ENCODE measurements at regions not wholly inside any gene's neighbourhood (a gene's known extent, or its start where the extent isn't known, plus 50 kb on each side); places are given as distances from the start of the nearest gene placed in this dataset.

DNA sequence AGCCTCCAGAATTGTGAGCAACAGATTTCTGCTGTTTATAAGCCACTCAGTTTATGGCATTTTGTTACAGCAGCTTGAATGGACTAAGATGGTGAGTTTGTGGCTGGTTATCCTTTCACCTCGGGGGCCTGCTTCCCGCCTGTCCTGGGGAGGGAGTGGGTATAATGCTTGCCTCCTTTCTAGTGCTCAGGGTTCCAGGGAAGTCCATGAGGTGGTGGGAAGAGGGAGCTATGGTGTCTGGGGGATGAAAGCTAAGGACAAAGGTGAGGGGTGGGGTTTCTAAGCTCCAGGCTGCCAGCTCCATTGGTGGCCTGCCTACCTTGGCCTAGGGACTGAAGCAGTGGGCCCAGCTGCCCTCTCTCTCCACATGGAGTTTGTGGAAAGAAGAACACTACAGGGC is 50.2 kb upstream of the SDK2 start:
- H3K27me3 Mint-ChIP-seq (ENCODE audit: insufficient read depth), result peaks cover 2% of the 10 kb centered on the region
- no peak overlapping the region for H3K4me3 Mint-ChIP-seq
- no peak overlapping the region for H3K27ac Mint-ChIP-seq
- no peak for DNase-seq (ENCODE audit: low spot score)
- H3K9me3 Mint-ChIP-seq, result peaks cover 13% of the 10 kb centered on the region
- H3K4me1 Mint-ChIP-seq (ENCODE audit: low read depth), result no peaks in the 10 kb centered on the region
- intact Hi-C loops (cut with micrococcal nuclease), result no loop called here
- H3K36me3 Mint-ChIP-seq (ENCODE audit: low read depth), result no peaks in the 10 kb centered on the region

DNA sequence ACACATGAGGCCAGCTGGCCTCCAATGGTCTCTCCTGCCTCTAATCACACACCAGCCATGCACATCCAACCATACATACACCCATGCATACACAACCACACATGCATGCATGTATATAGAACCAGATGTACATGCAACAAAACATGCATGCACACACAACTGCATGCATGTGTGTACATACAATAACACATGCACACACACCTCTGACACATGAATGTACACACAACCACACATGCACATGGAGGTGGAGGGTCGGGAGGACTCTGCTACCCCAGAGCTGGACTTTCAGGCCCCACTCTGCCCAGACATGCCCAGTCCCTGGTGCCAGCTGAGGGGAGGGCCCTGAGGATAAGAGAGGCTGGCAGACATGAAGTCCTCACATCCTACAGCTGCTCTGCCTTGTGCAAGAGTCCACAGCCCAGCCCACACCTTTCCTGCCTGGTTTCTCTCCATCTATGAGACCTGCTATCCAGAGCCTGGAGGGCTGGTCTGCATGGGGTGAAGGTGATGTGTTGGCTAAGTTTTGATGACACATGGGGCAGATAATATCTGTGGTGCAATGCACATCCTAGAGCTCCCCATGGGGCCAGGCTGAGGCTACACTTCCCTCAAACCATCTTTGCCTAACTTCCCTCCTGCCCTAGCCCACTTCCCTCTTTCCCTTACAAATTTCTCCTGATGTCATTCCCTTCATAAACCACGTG is 50.9 kb upstream of the SDK2 start:
- DNase-seq (ENCODE audit: low spot score), result no peak
- Mint-ChIP-seq H3K27me3 (ENCODE audit: insufficient read depth) (peaks cover 2% of the 10 kb centered on the region), H3K27ac (no peak overlapping the region), H3K9me3 (peaks cover 13% of the 10 kb centered on the region), H3K4me1 (ENCODE audit: low read depth) (no peaks in the 10 kb centered on the region), H3K4me3 (no peak overlapping the region), H3K36me3 (ENCODE audit: low read depth) (no peaks in the 10 kb centered on the region)
- intact Hi-C loops (cut with micrococcal nuclease), result no loop called here

DNA sequence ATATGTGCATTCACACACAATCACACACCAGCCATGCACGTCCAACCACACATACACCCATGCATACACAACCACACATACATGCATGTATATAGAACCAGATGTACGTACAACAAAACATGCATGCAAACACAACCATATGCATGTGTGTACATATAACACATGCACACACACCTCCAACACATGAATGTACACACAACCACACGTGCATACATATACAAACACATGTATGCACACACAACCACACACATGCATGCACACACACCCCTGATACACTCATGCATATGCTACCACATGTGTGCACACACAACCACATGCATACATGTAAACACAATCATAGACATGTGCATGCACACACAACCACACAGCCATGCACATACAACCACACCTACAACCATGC is 52.0 kb upstream of the SDK2 start:
- Mint-ChIP-seq H3K4me3 (no peak overlapping the region), H3K4me1 (ENCODE audit: low read depth) (no peaks in the 10 kb centered on the region)
- intact Hi-C loops (cut with micrococcal nuclease), result no loop called here

DNA sequence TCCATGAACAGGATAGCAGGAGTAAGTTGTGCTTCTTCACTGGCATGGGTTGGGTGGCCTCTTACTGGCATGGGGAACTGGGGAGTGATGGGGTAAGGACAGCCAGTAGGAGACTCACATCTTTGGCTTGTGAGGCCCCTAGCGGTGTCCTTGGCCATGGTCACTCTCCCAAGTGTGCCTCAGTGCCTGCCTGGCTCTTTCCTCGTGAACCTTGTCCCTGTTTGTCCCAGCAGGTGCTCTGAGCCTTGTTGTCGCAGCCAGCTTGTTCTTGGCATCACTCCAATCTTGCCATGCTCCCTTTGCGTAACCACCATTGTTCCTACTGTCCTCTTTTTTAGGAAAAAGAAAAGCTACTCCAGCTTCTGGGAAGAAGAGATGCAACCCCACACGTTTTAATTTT is 53.6 kb upstream of the SDK2 start:
- DNase-seq (ENCODE audit: low spot score), result no peak
- intact Hi-C loops (cut with micrococcal nuclease), result no loop called here
- Mint-ChIP-seq H3K27ac (no peak overlapping the region), H3K36me3 (ENCODE audit: low read depth) (no peaks in the 10 kb centered on the region), H3K27me3 (ENCODE audit: insufficient read depth) (peaks cover 2% of the 10 kb centered on the region), H3K4me1 (ENCODE audit: low read depth) (no peaks in the 10 kb centered on the region), H3K9me3 (peaks cover 13% of the 10 kb centered on the region), H3K4me3 (no peak overlapping the region)

More for the DNA sequence above, 52.0 kb upstream of the SDK2 start:
- Mint-ChIP-seq H3K9me3 (peaks cover 13% of the 10 kb centered on the region), H3K36me3 (ENCODE audit: low read depth) (no peaks in the 10 kb centered on the region), H3K27ac (no peak overlapping the region), H3K27me3 (ENCODE audit: insufficient read depth) (peaks cover 2% of the 10 kb centered on the region)
- DNase-seq (ENCODE audit: low spot score), result no peak

DNA sequence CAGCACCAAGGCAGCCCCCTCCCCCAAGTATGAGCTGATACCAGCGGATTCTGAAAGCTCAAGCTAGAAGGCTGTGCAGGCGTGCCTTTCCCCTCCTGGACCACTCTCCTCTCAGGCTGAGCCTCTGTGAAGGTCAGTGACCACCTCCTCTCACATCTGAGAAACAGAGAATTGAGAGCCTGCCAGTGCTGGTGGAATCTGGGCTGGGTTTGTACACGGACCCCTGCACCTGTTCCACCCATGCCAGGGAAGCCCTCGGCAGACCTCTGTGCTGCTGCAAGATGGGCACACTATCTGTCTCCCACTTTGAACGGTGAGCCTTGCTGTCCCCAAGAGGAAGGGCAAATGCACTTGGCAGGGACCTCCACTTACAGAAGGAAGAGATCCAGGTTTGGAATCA is 54.7 kb upstream of the SDK2 start:
- Mint-ChIP-seq H3K27me3 (ENCODE audit: insufficient read depth) (peaks cover 2% of the 10 kb centered on the region), H3K4me1 (ENCODE audit: low read depth) (no peaks in the 10 kb centered on the region), H3K27ac (no peak overlapping the region), H3K36me3 (ENCODE audit: low read depth) (no peaks in the 10 kb centered on the region), H3K4me3 (no peak overlapping the region), H3K9me3 (peaks cover 13% of the 10 kb centered on the region)
- intact Hi-C loops (cut with micrococcal nuclease), result no loop called here
- DNase-seq (ENCODE audit: low spot score), result no peak

DNA sequence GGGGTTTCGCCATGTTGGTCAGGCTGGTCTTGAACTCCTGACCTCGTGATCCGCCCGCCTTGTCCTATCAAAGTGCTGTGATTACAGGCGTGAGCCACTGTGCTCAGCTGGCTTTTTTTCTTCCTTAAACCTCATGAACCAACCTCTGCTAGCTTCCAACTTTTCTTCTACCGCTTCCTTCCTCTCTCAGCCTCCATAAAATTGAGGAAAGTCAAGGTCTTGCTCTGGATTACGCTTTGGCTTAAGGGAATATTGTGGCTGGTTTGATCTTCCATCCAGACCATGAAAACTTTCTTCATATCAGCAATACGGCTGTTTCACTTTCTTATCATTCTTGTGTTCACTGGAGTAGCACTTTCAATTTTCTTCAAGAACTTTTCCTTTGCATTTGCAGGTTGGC is 57.5 kb upstream of the SDK2 start:
- DNase-seq (ENCODE audit: low spot score), result no peak
- no peak overlapping the region for H3K4me3 Mint-ChIP-seq
- H3K27me3 Mint-ChIP-seq (ENCODE audit: insufficient read depth), result peaks cover 2% of the 10 kb centered on the region
- H3K9me3 Mint-ChIP-seq, result peaks cover under 1% of the 10 kb centered on the region
- no peak overlapping the region for H3K27ac Mint-ChIP-seq
- H3K4me1 Mint-ChIP-seq (ENCODE audit: low read depth), result no peaks in the 10 kb centered on the region
- intact Hi-C loops (cut with micrococcal nuclease), result no loop called here
- H3K36me3 Mint-ChIP-seq (ENCODE audit: low read depth), result no peaks in the 10 kb centered on the region

DNA sequence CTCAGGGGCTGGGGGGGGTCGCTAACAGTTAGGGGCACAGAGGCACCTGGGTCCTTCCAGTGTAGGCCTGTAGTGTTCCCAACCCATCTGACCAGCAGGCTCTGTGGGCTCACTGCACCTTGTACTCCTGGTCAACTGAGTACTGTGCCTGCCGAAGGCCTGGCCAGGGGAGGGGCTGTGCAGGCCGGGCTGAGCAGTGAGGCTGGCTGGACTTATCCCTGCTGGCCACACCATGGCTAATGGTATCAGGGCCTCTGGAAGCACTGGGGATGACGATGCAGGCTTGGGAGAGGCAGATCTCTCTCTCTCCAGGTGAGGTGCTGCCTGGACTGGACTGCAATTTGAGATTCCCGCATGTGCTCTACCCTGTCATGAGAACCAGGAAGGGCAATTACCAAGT is 58.9 kb upstream of the SDK2 start:
- Mint-ChIP-seq H3K4me1 (ENCODE audit: low read depth) (no peaks in the 10 kb centered on the region), H3K27ac (no peak overlapping the region), H3K9me3 (no peaks in the 10 kb centered on the region), H3K36me3 (ENCODE audit: low read depth) (no peaks in the 10 kb centered on the region), H3K27me3 (ENCODE audit: insufficient read depth) (peaks cover 2% of the 10 kb centered on the region), H3K4me3 (no peak overlapping the region)
- DNase-seq (ENCODE audit: low spot score), result no peak
- intact Hi-C loops (cut with micrococcal nuclease), result no loop called here

DNA sequence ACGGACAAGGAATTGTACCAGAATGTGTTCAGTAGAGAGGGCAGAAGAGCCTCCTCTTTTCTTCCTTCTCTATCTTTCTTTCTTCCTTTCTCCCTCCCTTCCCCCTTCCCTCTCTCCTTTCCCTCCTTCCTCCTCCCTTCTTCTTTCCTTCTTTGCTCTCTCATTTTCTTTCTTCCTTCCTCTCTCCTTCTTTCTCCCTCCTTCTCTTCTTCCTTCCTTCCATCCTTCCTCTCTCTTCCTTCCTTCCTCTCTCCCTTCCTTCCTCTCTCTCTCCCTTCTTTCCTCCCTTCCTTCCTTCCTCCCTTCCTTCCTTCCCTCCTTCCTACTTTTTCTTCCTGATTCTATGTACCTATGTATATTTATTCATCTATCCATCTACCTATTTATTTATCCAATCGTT is 59.7 kb upstream of the SDK2 start:
- DNase-seq (ENCODE audit: low spot score), result no peak
- H3K4me3 Mint-ChIP-seq, result no peak overlapping the region
- H3K9me3 Mint-ChIP-seq, result no peaks in the 10 kb centered on the region
- no peaks in the 10 kb centered on the region for H3K4me1 Mint-ChIP-seq (ENCODE audit: low read depth)
- H3K36me3 Mint-ChIP-seq (ENCODE audit: low read depth), result no peaks in the 10 kb centered on the region
- no peak overlapping the region for H3K27ac Mint-ChIP-seq
- intact Hi-C loops (cut with micrococcal nuclease), result no loop called here
- H3K27me3 Mint-ChIP-seq (ENCODE audit: insufficient read depth), result peaks cover 2% of the 10 kb centered on the region

DNA sequence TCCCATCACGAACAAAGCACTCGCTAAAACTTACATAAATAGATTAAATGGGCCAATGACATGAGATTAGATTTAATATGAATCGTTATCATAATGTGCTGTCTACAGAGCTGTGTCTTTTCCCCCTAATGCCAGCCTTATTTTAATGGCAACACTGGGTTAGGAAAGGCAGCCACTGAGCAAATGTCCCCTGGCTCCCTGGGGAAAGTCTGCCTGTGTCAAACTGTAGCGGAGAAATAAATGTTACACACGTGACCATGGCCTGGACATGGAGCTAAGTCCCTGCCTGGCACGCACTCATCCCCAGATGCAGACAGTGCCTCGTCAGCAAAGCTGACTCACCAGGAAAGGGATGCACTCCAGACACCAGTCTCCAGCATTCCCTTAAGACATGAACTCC is 61.3 kb upstream of the SDK2 start:
- H3K27ac Mint-ChIP-seq, result no peak overlapping the region
- H3K4me3 Mint-ChIP-seq, result no peak overlapping the region
- peaks cover 7% of the 10 kb centered on the region for H3K4me1 Mint-ChIP-seq (ENCODE audit: low read depth)
- no peaks in the 10 kb centered on the region for H3K9me3 Mint-ChIP-seq
- H3K27me3 Mint-ChIP-seq (ENCODE audit: insufficient read depth), result peaks cover 6% of the 10 kb centered on the region
- DNase-seq (ENCODE audit: low spot score), result no peak
- H3K36me3 Mint-ChIP-seq (ENCODE audit: low read depth), result no peaks in the 10 kb centered on the region
- intact Hi-C loops (cut with micrococcal nuclease), result no loop called here

DNA sequence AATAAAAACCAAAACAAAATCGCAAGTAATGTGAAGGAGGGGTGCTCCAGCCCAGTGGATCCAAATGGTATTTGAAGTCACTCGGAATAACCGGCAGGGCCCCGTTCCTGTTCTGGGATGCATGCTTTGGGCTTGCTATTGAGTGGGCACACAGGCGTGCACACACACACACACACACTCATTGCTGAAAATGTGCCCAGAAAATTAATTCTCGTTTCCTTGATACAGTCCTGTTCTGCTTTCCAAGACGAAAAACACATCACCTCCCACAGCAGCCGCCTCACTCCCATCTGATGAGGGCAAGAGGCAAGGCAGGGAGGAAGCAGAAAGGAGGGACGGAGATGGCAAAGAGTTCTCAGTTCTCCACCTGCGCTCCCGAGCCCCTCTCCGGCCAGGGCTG is 62.2 kb upstream of the SDK2 start:
- DNase-seq (ENCODE audit: low spot score), result no peak
- no peaks in the 10 kb centered on the region for H3K9me3 Mint-ChIP-seq
- H3K27me3 Mint-ChIP-seq (ENCODE audit: insufficient read depth), result peaks cover 6% of the 10 kb centered on the region
- no peak overlapping the region for H3K4me3 Mint-ChIP-seq
- intact Hi-C loops (cut with micrococcal nuclease), result no loop called here
- H3K27ac Mint-ChIP-seq, result no peak overlapping the region
- H3K4me1 Mint-ChIP-seq (ENCODE audit: low read depth), result peaks cover 7% of the 10 kb centered on the region
- H3K36me3 Mint-ChIP-seq (ENCODE audit: low read depth), result no peaks in the 10 kb centered on the region

DNA sequence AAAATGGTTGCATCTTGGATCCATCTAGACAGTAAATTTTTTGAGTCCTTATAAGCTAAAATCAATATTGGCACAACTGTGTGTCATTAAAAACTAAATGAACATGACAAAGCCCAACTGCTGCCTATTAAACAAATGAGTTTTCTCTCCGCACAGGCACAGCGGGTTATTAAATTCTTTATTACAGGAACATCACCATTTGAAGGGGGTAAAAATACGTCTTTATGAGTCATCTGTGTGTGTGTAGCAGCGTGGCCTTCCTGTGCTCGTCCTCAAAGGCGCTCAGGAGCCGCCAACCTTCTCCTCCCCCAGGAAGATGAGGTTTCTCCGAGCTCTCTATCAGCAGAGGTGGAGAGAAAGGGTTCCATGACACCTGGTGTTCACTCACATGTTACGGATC is 62.6 kb upstream of the SDK2 start:
- Mint-ChIP-seq H3K4me3 (no peak overlapping the region), H3K27me3 (ENCODE audit: insufficient read depth) (peaks cover 6% of the 10 kb centered on the region), H3K27ac (no peak overlapping the region), H3K9me3 (no peaks in the 10 kb centered on the region), H3K4me1 (ENCODE audit: low read depth) (peaks cover 7% of the 10 kb centered on the region), H3K36me3 (ENCODE audit: low read depth) (no peaks in the 10 kb centered on the region)
- DNase-seq (ENCODE audit: low spot score), result no peak
- intact Hi-C loops (cut with micrococcal nuclease), result no loop called here

DNA sequence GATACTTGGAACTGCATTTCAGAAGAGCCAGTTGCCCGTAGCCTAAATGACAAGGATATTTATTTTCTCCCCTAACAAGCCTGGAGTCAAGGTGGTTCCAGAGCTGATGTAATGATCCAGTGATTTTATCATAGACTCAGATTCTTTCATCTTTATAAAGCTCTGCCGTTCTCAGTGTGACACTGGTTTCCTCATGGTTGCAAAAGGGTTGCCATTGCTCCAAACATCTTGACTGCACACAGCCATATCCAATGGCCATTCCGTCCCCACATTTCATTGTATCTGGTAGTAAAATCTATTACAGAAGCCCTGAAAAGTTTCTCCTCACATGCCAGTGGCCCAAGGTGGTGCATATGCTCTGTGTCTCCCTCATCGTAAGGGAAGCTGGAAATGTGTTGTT is 63.1 kb upstream of the SDK2 start:
- no peak for DNase-seq (ENCODE audit: low spot score)
- no peaks in the 10 kb centered on the region for H3K9me3 Mint-ChIP-seq
- intact Hi-C loops (cut with micrococcal nuclease), result no loop called here
- peaks cover 6% of the 10 kb centered on the region for H3K27me3 Mint-ChIP-seq (ENCODE audit: insufficient read depth)
- no peak overlapping the region for H3K4me3 Mint-ChIP-seq
- no peaks in the 10 kb centered on the region for H3K36me3 Mint-ChIP-seq (ENCODE audit: low read depth)
- H3K4me1 Mint-ChIP-seq (ENCODE audit: low read depth), result peaks cover 7% of the 10 kb centered on the region
- H3K27ac Mint-ChIP-seq, result no peak overlapping the region

DNA sequence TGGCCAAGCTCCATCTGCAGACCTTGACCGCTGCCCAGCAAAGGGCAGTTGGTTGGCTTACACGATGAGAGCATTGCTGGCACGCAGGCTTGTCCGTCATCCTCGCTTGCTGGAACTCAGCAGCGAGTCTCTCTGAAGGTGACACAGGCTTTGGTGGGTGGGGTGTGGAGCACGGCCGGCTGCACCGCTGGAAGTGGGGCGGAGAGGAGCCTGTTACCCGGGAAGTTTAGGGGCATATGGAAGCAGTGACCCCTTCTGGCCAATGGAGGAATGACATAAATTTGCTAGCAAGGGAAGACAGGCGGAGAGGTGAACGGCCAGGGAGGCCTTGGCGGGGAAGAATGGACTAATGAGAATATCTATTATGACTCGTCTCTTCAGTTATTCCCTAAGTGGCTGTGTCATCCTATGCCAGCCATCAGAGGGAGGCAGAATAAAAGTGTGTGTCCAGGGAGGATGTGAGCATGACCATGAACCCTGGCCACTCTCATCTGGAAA is 65.9 kb upstream of the SDK2 start:
- Mint-ChIP-seq H3K27ac (no peak overlapping the region), H3K9me3 (no peaks in the 10 kb centered on the region), H3K4me1 (ENCODE audit: low read depth) (peaks cover 7% of the 10 kb centered on the region), H3K4me3 (no peak overlapping the region), H3K27me3 (ENCODE audit: insufficient read depth) (peaks cover 6% of the 10 kb centered on the region), H3K36me3 (ENCODE audit: low read depth) (no peaks in the 10 kb centered on the region)
- peak; percentile 48 for DNase-seq (ENCODE audit: low spot score)
- intact Hi-C loops (cut with micrococcal nuclease), result loop anchor here (2.0 kb wide), 2 partner anchors 67 to 115 kb away; no protein-coding TSS in a partner anchor

DNA sequence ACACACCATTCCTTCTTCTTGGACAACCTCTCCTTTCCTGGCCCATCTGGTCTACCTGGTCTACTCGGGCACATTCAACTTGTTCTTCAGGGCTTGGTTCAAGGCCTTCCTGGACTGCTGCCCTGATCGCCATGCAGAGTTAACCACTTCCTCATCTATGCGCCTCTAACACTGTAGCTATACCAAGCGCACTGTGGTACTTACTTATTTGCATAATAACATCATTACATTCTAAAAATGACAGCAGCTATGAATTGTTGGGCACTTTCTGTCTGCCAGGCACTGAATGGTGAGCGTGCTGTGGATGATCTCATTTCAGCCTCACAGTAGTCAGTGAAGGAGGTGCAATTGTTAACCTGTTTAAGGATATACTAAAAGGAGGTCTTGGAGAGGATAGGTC is 66.9 kb upstream of the SDK2 start:
- no peaks in the 10 kb centered on the region for H3K9me3 Mint-ChIP-seq

More for the DNA sequence above, 66.9 kb upstream of the SDK2 start:
- DNase-seq (ENCODE audit: low spot score), result no peak
- intact Hi-C loops (cut with micrococcal nuclease), result loop anchor here (2.0 kb wide), 2 partner anchors 68 to 116 kb away; no protein-coding TSS in a partner anchor
- Mint-ChIP-seq H3K27ac (no peak overlapping the region), H3K4me1 (ENCODE audit: low read depth) (peaks cover 7% of the 10 kb centered on the region), H3K4me3 (no peak overlapping the region), H3K27me3 (ENCODE audit: insufficient read depth) (peaks cover 6% of the 10 kb centered on the region), H3K36me3 (ENCODE audit: low read depth) (no peaks in the 10 kb centered on the region)
